Hypothalamus (tissue), 51 donors: ENCODE measurements at regions not wholly inside any gene's neighbourhood (a gene's known extent, or its start where the extent isn't known, plus 50 kb on each side); places are given as distances from the start of the nearest gene placed in this dataset.
"Not testable (repeated sequence)": the region's sequence is repeated elsewhere in the genome, so short reads cannot be mapped to it uniquely, and the experiment has no call there.

ENCODE experiments used
- DNase-seq, 51 donors: peaks; one replicate each; lab custom pipeline; 2025; lab: John Stamatoyannopoulos, UW

GRCh38 chr6:168922436-168922835 is 331.2 kb downstream of the THBS2 start:
- no peak for DNase-seq

- no peak for DNase-seq
Observed at GRCh38 chr6:168920289-168920688, 333.4 kb downstream of the THBS2 start.

GRCh38 chr6:168919470-168920179 is 334.0 kb downstream of the THBS2 start:
- no peak for DNase-seq

GRCh38 chr6:168916576-168917211 is 337.0 kb downstream of the THBS2 start:
- peak in 1 of 51 donors; percentile 7 for DNase-seq

GRCh38 chr6:168915855-168916254 is 337.8 kb downstream of the THBS2 start:
- DNase-seq = no peak

- no peak for DNase-seq
Observed at GRCh38 chr6:168915242-168915641, 338.4 kb downstream of the THBS2 start.

- no peak for DNase-seq
Observed at GRCh38 chr6:168913866-168914469, 339.7 kb downstream of the THBS2 start.

GRCh38 chr6:168913231-168913865 is 340.3 kb downstream of the THBS2 start:
- not testable (repeated sequence) for DNase-seq

GRCh38 chr6:168909288-168909687 is 344.4 kb downstream of the THBS2 start:
- DNase-seq = no peak

- no peak for DNase-seq
Observed at GRCh38 chr6:168908887-168909286, 344.8 kb downstream of the THBS2 start.

DNA sequence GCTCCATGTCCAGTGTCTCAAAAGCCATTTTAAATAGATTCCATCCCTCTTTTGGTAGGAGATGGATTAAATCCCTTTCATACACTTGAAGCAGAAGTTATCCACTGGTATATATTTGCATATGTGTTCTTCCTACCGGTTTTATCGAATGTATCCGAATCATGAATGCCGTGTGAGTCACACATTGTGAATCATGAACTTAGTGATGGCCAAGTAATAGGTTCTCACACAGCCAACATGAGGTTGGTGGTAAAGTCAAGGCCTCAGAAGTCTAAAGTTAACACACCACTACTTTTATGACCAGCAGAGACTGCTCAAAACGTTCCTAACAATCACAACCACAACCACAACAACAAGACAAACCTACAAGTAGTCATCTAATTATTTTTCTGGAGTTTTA is 345.5 kb downstream of the THBS2 start:
- no peak for DNase-seq

DNA sequence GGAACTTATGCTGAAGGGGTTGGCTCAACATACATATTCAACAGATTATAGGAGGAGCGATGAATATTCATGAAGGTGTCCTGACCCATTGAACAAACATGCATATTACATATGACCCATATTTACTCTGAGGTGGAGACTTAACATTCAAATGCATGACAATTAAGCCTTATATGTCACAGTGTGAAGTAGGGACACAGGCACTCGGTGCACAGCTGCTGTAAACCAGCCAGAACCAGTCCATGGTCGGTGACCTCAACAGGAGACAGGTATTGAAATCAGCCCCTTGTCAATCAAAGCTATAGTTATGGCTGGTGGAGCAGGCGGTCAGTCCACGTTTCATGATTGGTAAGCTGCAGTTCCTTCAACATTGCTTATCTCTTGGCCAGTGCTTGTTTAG is 347.3 kb downstream of the THBS2 start:
- no peak for DNase-seq

- DNase-seq = no peak
Observed at GRCh38 chr6:168905451-168906090, 348.1 kb downstream of the THBS2 start.

- DNase-seq = no peak
Observed at GRCh38 chr6:168903613-168904345, 349.9 kb downstream of the THBS2 start.

DNA sequence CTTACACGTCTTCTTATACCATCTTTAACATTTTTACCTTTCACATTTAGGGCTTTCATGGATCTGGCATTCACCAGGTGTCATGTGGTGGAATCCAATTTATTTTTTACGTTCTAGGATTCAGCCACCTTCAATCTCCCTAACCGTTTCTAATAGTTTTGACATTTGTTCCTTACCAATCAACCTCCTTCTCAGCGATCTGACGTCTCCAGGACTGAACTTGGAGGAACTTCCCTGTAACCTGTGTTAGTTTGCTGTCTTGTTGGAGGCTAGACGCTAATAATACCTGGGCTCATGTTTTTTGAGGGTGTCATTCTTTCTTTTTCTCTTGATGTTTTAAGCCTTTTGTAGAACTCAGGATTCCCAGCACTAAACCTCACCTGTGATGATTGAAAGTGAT is 351.6 kb downstream of the THBS2 start:
- DNase-seq = no peak

- DNase-seq = no peak
Observed at GRCh38 chr6:168901076-168901475, 352.6 kb downstream of the THBS2 start.

DNA sequence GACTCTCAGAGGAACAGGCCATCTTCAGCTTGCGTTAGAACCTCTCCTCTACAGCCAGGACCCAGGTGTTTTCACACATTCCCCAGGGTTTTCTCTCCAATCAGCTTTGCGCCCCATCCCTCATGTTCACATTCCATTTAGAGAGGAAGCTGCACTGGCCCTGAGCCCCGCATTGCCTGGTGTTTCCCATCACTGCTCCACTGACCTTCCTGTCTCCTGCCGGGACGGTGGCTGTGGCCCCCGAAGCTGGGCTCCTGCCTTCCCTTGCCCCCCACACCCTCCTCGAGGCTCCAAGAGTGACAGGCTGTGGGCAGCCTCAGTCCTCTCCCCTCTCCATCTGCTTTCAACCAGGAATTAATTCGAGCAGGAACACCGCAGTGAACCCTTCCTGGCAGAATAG is 357.3 kb downstream of the THBS2 start:
- no peak for DNase-seq

DNA sequence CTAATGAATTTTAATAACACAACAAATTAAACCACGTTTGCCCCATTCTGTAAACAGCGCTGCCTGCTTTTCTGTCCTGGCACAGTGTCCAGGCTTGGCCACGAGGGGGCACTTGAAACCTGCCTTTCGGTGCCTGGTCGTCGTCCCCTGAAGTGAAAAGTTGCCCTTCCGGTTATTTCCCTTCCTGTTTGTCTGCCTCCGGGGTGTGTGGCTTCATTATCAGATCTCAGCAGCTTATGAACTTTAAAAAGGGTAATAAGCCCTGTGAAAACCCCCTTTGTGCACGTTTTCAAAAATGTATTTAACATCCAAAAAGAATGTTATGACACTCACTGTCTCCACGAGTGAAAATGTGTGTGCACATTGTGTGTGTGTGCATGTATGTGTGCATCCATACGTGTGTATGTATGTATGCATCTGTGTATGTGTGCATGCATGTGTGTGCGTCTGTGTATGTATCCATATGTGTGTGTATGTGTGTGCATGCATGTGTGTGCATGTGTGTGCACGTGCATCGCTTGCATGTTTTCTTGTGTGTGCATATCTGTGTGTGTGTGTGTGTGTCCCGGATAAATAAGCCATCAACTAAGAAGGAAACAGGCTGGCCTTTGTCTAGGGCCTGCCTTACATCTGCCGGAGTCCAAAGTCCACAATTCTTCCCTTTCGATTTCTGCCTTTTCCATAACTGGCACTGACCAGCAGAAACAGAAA is 358.4 kb downstream of the THBS2 start:
- peak in 48 of 51 donors; percentile 9 to 81 (median 54) for DNase-seq

DNA sequence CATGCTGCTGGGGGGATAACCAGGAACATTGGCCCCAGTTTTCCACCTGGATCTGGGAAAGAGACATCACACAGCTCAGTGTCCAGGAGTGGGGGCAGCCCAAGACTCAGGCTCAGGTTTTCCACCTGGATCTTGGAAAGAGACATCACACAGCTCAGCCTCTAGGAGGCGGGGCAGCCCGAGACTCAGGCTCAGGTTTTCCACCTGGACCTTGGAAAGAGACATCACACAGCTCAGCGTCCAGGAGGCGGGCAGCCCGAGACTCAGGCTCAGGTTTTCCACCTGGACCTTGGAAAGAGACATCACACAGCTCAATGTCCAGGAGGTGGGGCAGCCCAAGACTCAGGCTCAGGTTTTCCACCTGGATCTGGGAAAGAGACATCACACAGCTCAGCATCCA is 361.6 kb downstream of the THBS2 start:
- no peak for DNase-seq

- DNase-seq = no peak
Observed at GRCh38 chr6:168890981-168891365, 362.7 kb downstream of the THBS2 start.
